Loucy (cell line): ENCODE measurements at regions not wholly inside any gene's neighbourhood (a gene's known extent, or its start where the extent isn't known, plus 50 kb on each side); places are given as distances from the start of the nearest gene placed in this dataset.

Experiments used
- H2AFZ ChIP-seq: fragments of 200-600 bp; sonication (generic); 2 replicates; pipeline ENCODE4 v1.6.0; 2016; ENCODE audit warnings: antibody characterized with exemption, mild to moderate bottlenecking, low read length, moderate library complexity
- H3F3A ChIP-seq: fragments of 200-600 bp; 2 replicates; pipeline ENCODE4 v1.6.0; 2016; ENCODE audit warnings: antibody characterized with exemption, low read depth, mild to moderate bottlenecking
- H3K27me3 ChIP-seq: fragments of 200-600 bp; sonication (generic); 2 replicates; pipeline ENCODE4 v1.6.1; 2014; ENCODE audit warnings: low read length, mild to moderate bottlenecking; ENCODE audit not compliant: insufficient read depth, poor library complexity, severe bottlenecking
- H3K36me3 ChIP-seq: fragments of 200-600 bp; sonication (generic); 2 replicates; pipeline ENCODE4 v1.6.1; 2016; ENCODE audit warnings: low read length; ENCODE audit not compliant: insufficient read depth
- H3K4me1 ChIP-seq: fragments of 200-600 bp; sonication (generic); 2 replicates; pipeline ENCODE4 v1.5.1; 2014; ENCODE audit warnings: low read length, mild to moderate bottlenecking; ENCODE audit not compliant: insufficient read depth, poor library complexity, severe bottlenecking
- H3K4me2 ChIP-seq: fragments of 200-600 bp; sonication (generic); 2 replicates; pipeline ENCODE4 v1.6.0; 2014; ENCODE audit warnings: antibody characterized with exemption, low read length, low read depth, mild to moderate bottlenecking; ENCODE audit not compliant: poor library complexity, severe bottlenecking
- H3K4me3 ChIP-seq: fragments of 200-600 bp; sonication (generic); 2 replicates; pipeline ENCODE4 v1.5.1; 2014; ENCODE audit warnings: low read length, mild to moderate bottlenecking, mixed read lengths; ENCODE audit not compliant: poor library complexity, severe bottlenecking
- H3K79me2 ChIP-seq: fragments of 200-600 bp; sonication (generic); 2 replicates; pipeline ENCODE4 v1.6.1; 2014; ENCODE audit warnings: low read length; ENCODE audit not compliant: insufficient read depth
- H3K9ac ChIP-seq: fragments of 200-600 bp; sonication (generic); 2 replicates; pipeline ENCODE4 v1.6.0; 2014; ENCODE audit warnings: mild to moderate bottlenecking, low read depth, low read length, moderate library complexity; ENCODE audit not compliant: poor library complexity, severe bottlenecking
- H3K9me2 ChIP-seq: fragments of 200-600 bp; sonication (generic); replicated peaks from 2 replicates; pipeline ENCODE4 v1.6.1; 2016; ENCODE audit warnings: low read depth, low read length, mixed read lengths
- H3K9me3 ChIP-seq: fragments of 200-600 bp; sonication (generic); 2 replicates; pipeline ENCODE4 v1.6.1; 2014; ENCODE audit warnings: mild to moderate bottlenecking, antibody characterized with exemption, low read length, low read depth; ENCODE audit not compliant: insufficient read depth
- H4K20me1 ChIP-seq: fragments of 200-600 bp; sonication (generic); 2 replicates; pipeline ENCODE4 v1.6.0; 2014; ENCODE audit warnings: antibody characterized with exemption, low read length, mild to moderate bottlenecking; ENCODE audit not compliant: insufficient read depth, poor library complexity, severe bottlenecking
- EZH2phosphoT487 ChIP-seq: fragments of 200-600 bp; IDR thresholded peaks from 2 replicates; pipeline ENCODE4 v1.6.1; 2018; ENCODE audit warnings: antibody characterized with exemption, mild to moderate bottlenecking, moderate library complexity, borderline replicate concordance
- TF ChIP-seq, protein P1 (sequence below): fragments of 200-600 bp; sonication (generic); conservative IDR thresholded peaks from 2 replicates; pipeline ENCODE4 v1.5.1; 2014; ENCODE audit warnings: mild to moderate bottlenecking, antibody characterized with exemption, low read length

DNA sequence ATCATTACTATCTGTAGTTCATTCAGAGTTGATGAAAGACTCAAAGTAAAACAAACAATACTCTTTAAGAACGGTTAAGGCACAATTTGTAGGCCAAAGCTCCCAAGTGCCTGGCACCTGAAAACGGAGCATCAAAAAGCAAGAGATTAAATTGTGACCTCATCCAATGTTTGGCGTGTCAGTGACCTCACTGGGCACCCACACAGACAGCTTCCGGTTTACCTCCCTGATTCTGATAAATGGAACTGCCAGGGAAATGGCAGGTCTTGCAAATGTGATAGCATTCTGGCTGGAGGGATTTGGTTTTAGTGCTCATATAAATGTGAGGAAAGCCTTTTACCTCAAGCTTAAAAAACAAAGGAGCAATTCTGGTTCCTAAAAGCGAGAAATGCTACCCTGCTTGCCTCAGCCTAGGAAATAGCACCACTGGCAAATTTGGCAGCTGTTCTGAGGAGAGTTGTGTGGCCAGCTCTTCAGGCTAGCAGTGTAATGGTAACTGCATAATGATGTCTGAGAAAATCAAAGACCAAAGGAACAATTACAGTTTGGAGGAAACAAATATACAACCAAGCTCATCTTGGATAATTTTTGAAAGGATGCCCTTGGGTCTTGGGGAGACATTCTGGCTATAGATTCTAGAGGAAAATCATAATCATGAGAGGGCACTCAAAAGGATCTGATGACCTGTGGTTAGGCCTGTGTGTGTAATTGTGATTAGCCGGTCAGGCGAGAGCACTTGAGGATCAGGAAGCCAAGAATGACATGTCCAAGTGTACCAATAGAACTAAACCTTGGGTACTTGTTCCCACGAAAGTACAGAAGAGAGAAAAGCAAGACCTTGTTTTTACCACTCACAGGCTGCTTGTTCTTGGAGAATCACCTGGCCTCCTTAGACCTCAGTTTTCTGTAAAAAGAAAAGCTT is 174.3 kb downstream of the TFAP2B start:
- Histone ChIP-seq H3K4me3 (no peak overlapping the region), H3K27me3 (no peaks in the 10 kb centered on the region), H2AFZ (no peak overlapping the region), H3K36me3 (no peaks in the 10 kb centered on the region), H3K9ac (no peak overlapping the region), H3K4me2 (no peak overlapping the region), H3K9me3 (no peaks in the 10 kb centered on the region), H4K20me1 (no peaks in the 10 kb centered on the region), H3K9me2 (no peaks in the 10 kb centered on the region), H3K4me1 (no peaks in the 10 kb centered on the region), H3K79me2 (no peaks in the 10 kb centered on the region), H3F3A (no peaks in the 10 kb centered on the region)
- no peak for TF ChIP-seq EZH2phosphoT487
- TF ChIP-seq, protein P1, sequence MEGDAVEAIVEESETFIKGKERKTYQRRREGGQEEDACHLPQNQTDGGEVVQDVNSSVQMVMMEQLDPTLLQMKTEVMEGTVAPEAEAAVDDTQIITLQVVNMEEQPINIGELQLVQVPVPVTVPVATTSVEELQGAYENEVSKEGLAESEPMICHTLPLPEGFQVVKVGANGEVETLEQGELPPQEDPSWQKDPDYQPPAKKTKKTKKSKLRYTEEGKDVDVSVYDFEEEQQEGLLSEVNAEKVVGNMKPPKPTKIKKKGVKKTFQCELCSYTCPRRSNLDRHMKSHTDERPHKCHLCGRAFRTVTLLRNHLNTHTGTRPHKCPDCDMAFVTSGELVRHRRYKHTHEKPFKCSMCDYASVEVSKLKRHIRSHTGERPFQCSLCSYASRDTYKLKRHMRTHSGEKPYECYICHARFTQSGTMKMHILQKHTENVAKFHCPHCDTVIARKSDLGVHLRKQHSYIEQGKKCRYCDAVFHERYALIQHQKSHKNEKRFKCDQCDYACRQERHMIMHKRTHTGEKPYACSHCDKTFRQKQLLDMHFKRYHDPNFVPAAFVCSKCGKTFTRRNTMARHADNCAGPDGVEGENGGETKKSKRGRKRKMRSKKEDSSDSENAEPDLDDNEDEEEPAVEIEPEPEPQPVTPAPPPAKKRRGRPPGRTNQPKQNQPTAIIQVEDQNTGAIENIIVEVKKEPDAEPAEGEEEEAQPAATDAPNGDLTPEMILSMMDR, result no peak

DNA sequence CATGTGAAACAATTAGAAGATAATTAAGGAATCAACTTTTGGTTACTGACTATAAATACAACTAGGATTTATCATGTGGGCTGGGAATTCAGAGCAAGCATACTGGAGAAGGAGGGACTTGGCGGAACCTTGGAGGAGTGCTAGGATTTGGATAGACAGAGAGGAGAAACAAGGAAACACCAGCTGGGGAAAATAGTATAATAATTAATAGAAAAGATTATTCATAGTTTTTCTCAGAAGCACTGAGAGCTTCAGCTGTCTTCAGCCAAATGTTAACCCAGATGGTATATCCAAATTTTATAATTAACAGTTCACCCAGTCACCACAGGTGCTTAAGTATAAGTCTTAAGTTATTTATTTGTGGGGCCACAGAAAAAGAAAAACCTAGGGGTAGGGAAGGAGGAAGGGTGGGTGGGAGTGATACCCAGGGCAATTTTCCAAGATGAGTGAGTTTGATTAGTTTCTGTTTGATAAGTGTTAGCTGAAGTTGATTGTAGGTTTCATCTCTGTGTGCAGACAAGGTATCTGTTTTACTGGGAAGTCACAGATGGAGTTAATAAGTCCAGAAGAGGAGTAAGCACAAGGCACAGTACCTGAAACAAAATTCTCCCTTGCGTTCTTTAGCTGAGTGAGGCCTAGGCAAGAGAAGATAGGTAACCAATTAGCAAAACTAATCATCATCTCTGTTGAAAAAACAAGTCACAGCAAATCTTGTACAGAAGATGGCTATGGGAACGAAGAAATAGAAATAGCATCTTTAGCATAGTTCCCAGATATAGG is 175.5 kb downstream of the TFAP2B start:
- Histone ChIP-seq H4K20me1 (no peaks in the 10 kb centered on the region), H3K27me3 (no peaks in the 10 kb centered on the region), H2AFZ (no peak overlapping the region), H3K79me2 (no peaks in the 10 kb centered on the region), H3K4me3 (no peak overlapping the region), H3K9me2 (no peaks in the 10 kb centered on the region), H3K4me2 (no peak overlapping the region), H3K9me3 (no peaks in the 10 kb centered on the region), H3F3A (no peaks in the 10 kb centered on the region), H3K36me3 (no peaks in the 10 kb centered on the region), H3K9ac (no peak overlapping the region), H3K4me1 (no peaks in the 10 kb centered on the region)
- TF ChIP-seq, protein P1, result no peak
- no peak for TF ChIP-seq EZH2phosphoT487

DNA sequence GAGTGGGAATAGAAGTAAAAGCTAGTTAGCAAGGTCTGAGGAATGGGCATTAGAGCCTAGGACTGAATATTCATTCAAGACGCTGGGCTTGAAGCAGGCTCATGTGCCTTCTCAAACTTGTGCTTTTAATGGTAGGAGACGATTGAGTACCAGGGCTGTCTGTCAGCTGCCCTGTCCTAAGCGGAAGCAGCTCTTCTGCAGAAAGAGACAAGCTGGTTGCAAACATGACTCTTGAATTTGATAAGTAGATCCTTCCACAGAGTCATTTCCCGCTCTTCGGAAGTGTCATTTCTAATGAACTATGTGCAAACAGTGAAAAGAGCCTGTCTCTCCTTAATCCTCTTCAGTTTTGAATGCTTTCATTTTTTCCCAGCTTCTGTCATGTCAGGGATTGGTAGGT is 176.4 kb downstream of the TFAP2B start:
- no peak overlapping the region for H3K4me3 ChIP-seq
- H3K9me2 ChIP-seq, result no peaks in the 10 kb centered on the region
- TF ChIP-seq EZH2phosphoT487, result no peak
- TF ChIP-seq, protein P1, result no peak
- H3K4me1 ChIP-seq, result no peaks in the 10 kb centered on the region
- no peak overlapping the region for H3K9ac ChIP-seq
- no peak overlapping the region for H2AFZ ChIP-seq
- no peaks in the 10 kb centered on the region for H4K20me1 ChIP-seq
- no peaks in the 10 kb centered on the region for H3K27me3 ChIP-seq
- H3K79me2 ChIP-seq, result no peaks in the 10 kb centered on the region
- H3K4me2 ChIP-seq, result no peak overlapping the region
- no peaks in the 10 kb centered on the region for H3F3A ChIP-seq
- no peaks in the 10 kb centered on the region for H3K9me3 ChIP-seq
- no peaks in the 10 kb centered on the region for H3K36me3 ChIP-seq
